Stimulated activated naive CD8-positive, alpha-beta T cell treated with anti-CD3 and anti-CD28 coated beads, Interleukin-15, amount 100 ng/mL, for 72 hours (primary cell): ENCODE measurements at regions not wholly inside any gene's neighbourhood (a gene's known extent, or its start where the extent isn't known, plus 50 kb on each side); places are given as distances from the start of the nearest gene placed in this dataset.

Experiments
- ATAC-seq: fragments of 150-1000 bp; cut with Tn5 transposase; 2 replicates; pipeline ENCODE4 v1.10.0; 2021; ENCODE audit warnings: mild to moderate bottlenecking, moderate library complexity
- DNase-seq, 2 donors: peaks; one replicate each; pipeline ENCODE4 v3.0.0; 2021 to 2022
- H3K27ac Mint-ChIP-seq, 2 donors: one replicate each; pipeline ENCODE4 v1.8.0; 2022; ENCODE audit warnings: mild to moderate bottlenecking in 2 of 2, mixed read lengths in 2 of 2, moderate library complexity in 2 of 2
- H3K27me3 Mint-ChIP-seq: one replicate; pipeline ENCODE4 v1.8.0; 2022; ENCODE audit warnings: mixed read lengths
- H3K4me1 Mint-ChIP-seq: one replicate; pipeline ENCODE4 v1.8.0; 2022; ENCODE audit warnings: mild to moderate bottlenecking, mixed read lengths
- H3K4me3 Mint-ChIP-seq, 2 donors: one replicate each; pipeline ENCODE4 v1.8.0; 2022; ENCODE audit warnings: mild to moderate bottlenecking in 2 of 2, mixed read lengths in 2 of 2, moderate library complexity in 1 of 2
- H3K9me3 Mint-ChIP-seq, 2 donors: one replicate each; pipeline ENCODE4 v1.8.0; 2022; ENCODE audit warnings: mixed read lengths in 2 of 2

DNA sequence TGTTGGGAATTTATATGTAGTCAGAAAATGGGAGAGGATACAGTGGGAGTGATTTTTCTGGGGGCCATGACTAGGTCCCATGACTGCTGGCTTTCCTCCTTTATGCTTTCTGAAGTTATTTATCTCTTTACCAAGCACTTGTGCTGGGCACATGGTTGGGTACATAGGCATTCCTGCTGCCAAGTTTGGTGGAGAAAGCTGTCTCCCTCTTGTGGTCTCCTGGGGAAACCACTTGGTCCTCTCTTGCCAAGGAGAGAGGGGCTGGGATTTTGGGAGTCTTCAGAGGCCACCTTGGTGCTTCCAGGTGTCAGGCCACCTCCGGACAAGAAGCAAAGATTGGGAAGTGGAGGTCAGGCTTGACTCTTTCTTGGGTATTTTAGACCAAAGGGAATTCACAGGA is 120.2 kb upstream of the KCNE2 start:
- DNase-seq: peak in 1 of 2 donors; percentile 21
- no peak overlapping the region for H3K4me3 Mint-ChIP-seq
- no peaks in the 10 kb centered on the region for H3K4me1 Mint-ChIP-seq
- no peaks in the 10 kb centered on the region for H3K27me3 Mint-ChIP-seq
- H3K9me3 Mint-ChIP-seq: peaks cover 0 to 10% of the 10 kb centered on the region in 2 donors
- H3K27ac Mint-ChIP-seq: peak overlapping the region in 1 of 2 donors; percentile 69
- no peak for ATAC-seq

DNA sequence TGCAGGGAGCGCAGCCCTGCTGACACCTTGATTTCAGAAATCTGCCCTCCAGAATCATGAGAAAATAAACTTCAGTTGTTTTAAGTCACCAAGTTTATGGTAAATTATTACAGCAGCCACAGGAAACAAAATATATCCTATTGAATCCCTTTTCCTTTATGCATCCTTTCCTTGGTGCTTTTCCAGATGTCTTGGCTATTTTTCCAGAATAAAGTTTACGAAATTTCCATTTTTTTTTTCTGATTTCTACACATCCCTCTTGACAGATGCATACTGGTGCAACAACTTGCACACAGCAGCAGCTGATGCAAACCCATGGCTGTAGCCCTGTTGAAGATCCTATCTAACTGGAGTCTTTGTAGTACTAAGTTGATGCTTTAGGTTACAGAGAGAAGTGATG is 111.1 kb upstream of the KCNE2 start:
- no peaks in the 10 kb centered on the region for H3K4me1 Mint-ChIP-seq
- peaks cover 34 to 52% of the 10 kb centered on the region in 2 donors for H3K9me3 Mint-ChIP-seq
- DNase-seq (no peak), ATAC-seq (no peak)
- H3K27ac Mint-ChIP-seq: no peak overlapping the region
- no peak overlapping the region for H3K4me3 Mint-ChIP-seq
- no peaks in the 10 kb centered on the region for H3K27me3 Mint-ChIP-seq

DNA sequence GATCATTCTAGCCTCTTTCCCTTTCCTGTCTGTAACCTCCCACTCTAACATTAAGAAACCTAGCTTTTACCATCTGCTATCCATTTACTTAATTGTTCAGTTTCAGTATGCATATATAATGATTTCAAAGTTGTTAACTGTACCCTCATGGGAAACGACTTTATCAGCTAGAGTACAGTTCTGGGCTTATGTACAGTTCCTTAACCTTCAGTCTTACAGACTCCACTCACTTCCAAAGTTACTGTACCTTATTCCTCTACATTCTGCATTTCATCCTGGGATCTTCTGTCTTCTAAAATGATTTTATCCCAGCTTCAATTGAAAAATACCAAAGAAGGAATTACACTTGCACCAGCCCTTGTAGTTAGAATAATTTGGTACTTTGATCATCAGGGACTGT is 108.7 kb upstream of the KCNE2 start:
- Mint-ChIP-seq H3K27ac (no peak overlapping the region), H3K4me3 (no peak overlapping the region), H3K27me3 (no peaks in the 10 kb centered on the region), H3K9me3 (peaks cover 41 to 45% of the 10 kb centered on the region in 2 donors), H3K4me1 (no peaks in the 10 kb centered on the region)
- no peak for ATAC-seq
- no peak for DNase-seq

DNA sequence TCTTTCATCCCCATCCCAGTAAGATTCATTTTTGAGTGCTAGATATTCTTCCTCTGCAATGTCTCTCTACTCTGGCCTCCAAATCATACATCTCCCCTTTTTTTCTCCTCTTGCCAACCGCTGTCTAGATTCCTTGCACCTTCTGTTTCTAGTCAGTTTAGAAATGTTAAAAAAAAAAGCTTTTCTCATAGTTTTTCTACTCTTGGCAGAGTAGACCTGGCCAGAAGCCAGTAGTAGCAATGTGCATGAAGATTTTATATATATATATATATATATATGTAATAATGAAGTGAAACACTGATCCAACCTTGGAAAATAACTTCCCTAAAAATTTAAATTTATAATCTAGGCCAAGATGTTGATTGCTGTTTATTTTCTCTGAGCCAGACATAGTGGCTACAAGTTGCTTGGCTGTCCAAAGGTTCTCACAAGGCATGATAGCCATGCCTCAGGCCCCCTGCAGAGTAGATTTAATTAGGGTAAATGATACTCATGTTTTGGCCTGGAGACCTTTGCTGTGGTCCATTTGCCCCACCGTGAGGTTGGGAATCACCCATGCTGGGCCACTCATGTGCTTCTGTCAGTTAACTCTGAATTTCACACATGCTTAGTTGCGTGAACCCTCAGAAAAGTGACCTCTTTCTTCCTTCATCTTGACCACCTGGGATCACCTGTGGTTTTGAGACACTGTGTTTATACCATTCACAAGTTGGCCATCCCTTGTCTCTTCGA is 103.4 kb upstream of the KCNE2 start:
- no peak overlapping the region for H3K4me3 Mint-ChIP-seq
- no peaks in the 10 kb centered on the region for H3K4me1 Mint-ChIP-seq
- no peak overlapping the region for H3K27ac Mint-ChIP-seq

DNA sequence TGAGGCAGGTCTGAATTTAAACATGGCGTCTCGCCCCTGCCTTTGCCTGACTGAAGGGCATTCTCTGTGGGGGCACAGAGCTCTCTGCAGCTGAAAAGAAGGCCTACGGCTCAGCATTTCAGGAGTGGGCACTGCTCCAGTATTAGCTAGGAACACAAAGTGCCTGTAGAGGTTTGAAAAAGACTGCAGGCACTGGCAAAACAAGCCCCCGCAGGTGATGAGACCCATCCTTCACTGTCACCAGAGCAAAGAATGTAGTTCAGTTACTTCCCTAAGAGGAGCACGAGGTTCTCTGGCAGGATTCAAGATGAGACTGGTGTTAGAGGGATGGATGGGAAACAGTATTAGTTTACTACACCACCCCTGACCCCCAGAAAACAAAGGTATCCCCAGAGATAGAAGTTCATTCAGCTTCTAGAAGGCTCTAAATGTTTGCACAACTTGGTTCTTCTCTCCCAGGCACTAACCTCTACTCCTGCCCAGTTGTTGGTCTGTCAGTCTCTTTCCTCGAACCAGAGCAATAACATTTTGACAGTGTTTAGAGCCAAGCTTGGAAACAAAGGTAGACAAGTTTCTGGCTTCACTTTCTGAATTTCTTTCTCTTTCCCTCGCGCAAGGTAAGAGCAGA is 101.9 kb upstream of the KCNE2 start:
- no peaks in the 10 kb centered on the region for H3K4me1 Mint-ChIP-seq
- no peaks in the 10 kb centered on the region for H3K27me3 Mint-ChIP-seq
- DNase-seq: no peak
- no peak for ATAC-seq
- H3K9me3 Mint-ChIP-seq: peaks cover 16 to 20% of the 10 kb centered on the region in 2 donors
- H3K4me3 Mint-ChIP-seq: no peak overlapping the region
- no peak overlapping the region for H3K27ac Mint-ChIP-seq

More for the DNA sequence above, 103.4 kb upstream of the KCNE2 start:
- no peak for DNase-seq
- Mint-ChIP-seq H3K27me3 (no peaks in the 10 kb centered on the region), H3K9me3 (peaks cover 21 to 25% of the 10 kb centered on the region in 2 donors)
- ATAC-seq: no peak

DNA sequence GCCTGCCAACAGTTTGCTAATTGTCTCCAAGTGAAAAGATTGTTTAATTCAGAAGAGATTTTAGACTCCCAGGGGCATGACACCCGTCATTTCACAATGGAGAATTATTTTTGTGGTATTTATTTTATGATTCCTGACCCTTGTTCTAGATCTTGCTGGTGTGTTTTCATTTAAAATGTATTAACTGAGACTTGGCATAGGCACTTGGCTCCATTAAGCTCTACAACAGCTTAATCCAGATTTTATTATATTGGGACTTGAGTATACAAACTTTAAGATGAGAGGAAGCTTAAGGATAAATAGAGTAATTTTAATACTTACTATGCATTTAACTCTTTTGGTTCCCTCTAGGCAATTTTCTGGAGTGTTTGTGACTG is 101.3 kb upstream of the KCNE2 start:
- Mint-ChIP-seq H3K27me3 (no peaks in the 10 kb centered on the region), H3K4me1 (no peaks in the 10 kb centered on the region)
- no peak for DNase-seq

DNA sequence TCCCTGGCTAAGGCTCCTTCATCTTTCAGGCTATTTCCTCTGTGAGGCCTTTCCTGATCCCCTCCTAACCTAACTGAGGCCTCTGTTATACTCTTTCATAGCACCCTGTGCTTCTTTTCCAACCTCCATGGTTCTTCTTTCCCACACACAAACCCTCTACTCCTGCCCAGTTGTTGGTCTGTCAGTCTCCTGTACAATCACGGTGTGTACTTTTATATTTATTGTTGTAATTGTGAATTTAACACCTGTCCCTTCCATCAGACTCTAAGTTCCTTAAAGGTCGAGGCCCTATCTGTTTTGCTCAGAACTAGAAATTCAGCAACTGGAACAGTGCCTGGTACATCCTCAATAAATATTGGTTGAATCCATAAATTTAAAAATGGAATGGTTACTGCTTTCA is 100.2 kb upstream of the KCNE2 start:
- peak overlapping the region in 1 of 2 donors; percentile 22 for H3K27ac Mint-ChIP-seq
- ATAC-seq: no peak
- no peaks in the 10 kb centered on the region for H3K4me1 Mint-ChIP-seq
- H3K27me3 Mint-ChIP-seq: no peaks in the 10 kb centered on the region
- no peak overlapping the region for H3K4me3 Mint-ChIP-seq
- H3K9me3 Mint-ChIP-seq: peaks cover 12 to 17% of the 10 kb centered on the region in 2 donors
- no peak for DNase-seq

More for the DNA sequence above, 101.3 kb upstream of the KCNE2 start:
- no peak overlapping the region for H3K27ac Mint-ChIP-seq
- H3K9me3 Mint-ChIP-seq: peaks cover 12 to 18% of the 10 kb centered on the region in 2 donors
- no peak for ATAC-seq
- no peak overlapping the region for H3K4me3 Mint-ChIP-seq

DNA sequence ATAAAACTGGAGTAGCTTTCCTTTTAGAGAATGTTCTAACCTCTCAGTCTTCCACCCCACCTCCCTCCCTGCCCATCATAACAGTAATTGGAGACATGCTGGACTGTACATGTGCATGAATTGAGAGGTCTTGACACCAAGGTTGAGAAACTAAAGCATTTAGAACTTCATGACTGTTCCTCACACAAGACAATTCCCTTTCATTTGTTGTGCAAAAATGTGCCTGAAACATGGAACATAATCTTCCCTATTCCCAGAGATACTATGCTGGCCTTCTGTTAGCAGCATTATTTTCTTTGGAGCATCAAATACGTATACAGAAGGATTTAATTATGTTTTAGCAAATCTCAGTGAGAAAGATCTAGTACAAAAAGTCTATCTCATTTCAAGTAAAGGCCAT is 97.5 kb upstream of the KCNE2 start:
- Mint-ChIP-seq H3K4me1 (no peaks in the 10 kb centered on the region), H3K27ac (no peak overlapping the region), H3K9me3 (peaks cover 11 to 12% of the 10 kb centered on the region in 2 donors), H3K27me3 (no peaks in the 10 kb centered on the region), H3K4me3 (no peak overlapping the region)
- ATAC-seq (no peak), DNase-seq (no peak)

DNA sequence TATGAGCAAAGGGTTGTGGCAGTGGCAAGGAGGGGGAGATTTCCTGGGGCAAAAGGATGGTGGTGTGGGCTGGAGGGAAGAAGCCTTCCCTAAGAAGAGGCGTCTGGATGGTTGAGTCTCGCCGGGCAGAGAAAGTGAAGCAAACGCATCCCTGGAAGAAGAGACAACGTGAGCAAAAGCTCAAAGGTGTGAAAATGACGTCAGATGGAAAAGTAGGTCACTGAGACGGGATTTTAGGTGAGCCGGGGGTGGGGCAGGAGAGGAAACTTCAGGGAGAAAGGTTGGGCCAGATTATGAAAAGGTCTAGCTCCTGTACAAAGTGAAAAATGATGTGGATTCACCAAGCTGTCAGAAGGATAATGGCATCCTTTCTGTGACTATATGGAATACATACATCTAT is 95.3 kb upstream of the KCNE2 start:
- no peaks in the 10 kb centered on the region for H3K4me1 Mint-ChIP-seq
- peaks cover 6% of the 10 kb centered on the region for H3K27me3 Mint-ChIP-seq
- no peak overlapping the region for H3K4me3 Mint-ChIP-seq
- no peak for ATAC-seq
- no peak overlapping the region for H3K27ac Mint-ChIP-seq
- no peak for DNase-seq
- H3K9me3 Mint-ChIP-seq: peaks cover 5% of the 10 kb centered on the region in 2 donors

DNA sequence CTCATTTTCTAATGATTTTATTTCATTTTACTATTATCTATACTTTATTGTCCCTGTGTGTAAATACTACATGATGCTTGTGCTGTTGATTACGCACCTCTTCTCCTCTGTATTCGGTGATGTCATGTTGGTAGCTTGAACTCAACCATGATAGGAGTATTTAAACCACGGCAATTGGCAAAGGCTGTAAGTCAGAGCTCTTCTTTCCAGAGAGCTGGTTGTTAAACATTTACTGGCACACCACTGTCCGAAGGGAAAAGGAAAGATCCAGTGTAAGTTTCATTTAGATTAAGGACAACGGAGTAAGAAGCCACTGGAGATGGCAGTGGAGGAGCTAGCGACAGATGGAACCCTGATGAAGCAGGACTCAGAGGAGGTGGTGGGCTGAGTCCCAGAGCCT is 93.4 kb upstream of the KCNE2 start:
- no peaks in the 10 kb centered on the region for H3K4me1 Mint-ChIP-seq
- H3K4me3 Mint-ChIP-seq: no peak overlapping the region
- DNase-seq: no peak

DNA sequence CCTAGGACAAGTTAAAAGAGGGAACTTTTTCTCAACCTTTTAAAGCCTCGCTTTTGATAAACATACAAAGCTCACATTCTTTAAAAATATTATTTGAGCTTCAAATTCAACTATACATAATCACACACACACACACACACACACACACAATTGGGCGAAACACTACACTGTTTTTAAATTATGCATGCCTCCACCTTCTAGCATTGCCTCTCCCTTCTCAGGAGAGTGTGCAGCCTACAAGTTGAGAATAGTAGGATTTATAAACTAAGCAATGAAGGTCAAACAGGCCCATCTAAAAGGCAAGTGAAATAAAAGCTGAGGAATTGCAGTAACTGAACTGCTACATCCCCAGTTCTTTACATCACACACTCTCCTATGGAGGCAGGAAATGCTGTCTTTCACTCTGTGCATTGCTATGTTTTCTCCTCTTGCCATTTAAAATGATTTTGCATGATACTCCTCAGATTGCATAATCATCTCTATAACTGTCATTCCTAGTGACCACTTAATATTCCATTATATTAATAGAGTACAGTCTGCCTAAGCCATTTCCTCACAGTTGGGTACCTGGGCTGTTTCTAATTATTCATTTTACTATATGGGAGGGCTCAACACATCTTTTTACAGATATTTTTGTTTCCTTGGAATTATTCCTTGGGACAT is 92.5 kb upstream of the KCNE2 start:
- Mint-ChIP-seq H3K27ac (no peak overlapping the region), H3K4me3 (no peak overlapping the region), H3K27me3 (peaks cover 13% of the 10 kb centered on the region), H3K9me3 (no peaks in the 10 kb centered on the region), H3K4me1 (no peaks in the 10 kb centered on the region)
- DNase-seq (no peak), ATAC-seq (no peak)

More for the DNA sequence above, 93.4 kb upstream of the KCNE2 start:
- Mint-ChIP-seq H3K9me3 (no peaks in the 10 kb centered on the region), H3K27me3 (peaks cover 13% of the 10 kb centered on the region), H3K27ac (no peak overlapping the region)
- no peak for ATAC-seq

DNA sequence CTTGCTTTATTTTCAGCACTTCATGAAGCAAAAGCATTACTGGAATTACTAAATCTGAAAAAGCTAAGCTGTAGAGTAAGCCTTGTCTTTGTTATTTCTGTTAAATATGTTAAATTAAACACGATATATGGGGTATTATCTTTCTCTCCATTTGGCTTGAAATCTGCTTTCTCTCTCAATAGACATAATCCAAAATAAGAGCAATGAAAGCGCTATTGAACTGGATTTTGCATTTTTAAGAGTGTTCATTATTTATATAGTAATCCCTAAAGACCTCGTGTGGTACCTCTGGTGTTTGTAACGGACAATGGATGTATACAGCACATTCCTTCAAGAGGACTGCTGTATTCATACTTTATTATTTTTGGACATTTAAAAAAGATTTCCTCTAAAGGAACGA is 91.5 kb upstream of the KCNE2 start:
- peaks cover 23% of the 10 kb centered on the region for H3K27me3 Mint-ChIP-seq
- ATAC-seq: no peak
- peaks cover 7 to 8% of the 10 kb centered on the region in 2 donors for H3K9me3 Mint-ChIP-seq
- H3K4me1 Mint-ChIP-seq: peaks cover 7% of the 10 kb centered on the region
- no peak overlapping the region for H3K4me3 Mint-ChIP-seq
- no peak for DNase-seq
- H3K27ac Mint-ChIP-seq: no peak overlapping the region

DNA sequence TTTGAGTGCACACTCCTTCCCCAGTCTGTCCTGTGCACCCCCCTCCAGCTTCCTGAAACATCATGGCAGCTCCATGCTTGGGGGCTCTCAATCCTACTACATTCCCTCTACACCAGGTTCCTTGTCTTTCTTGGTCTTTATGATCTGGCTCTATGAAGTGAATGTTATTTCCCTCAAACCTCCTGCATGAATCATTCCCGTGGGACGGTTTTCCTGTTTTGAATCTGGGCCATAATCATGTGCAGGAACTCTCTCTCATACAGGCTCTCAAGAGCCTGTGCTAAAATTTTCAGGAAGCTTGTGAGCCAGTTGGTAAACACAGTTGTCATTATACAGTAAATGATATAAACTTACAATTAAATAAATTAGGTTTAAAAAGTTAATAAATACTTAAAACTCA is 89.8 kb upstream of the KCNE2 start:
- no peak overlapping the region for H3K27ac Mint-ChIP-seq
- peaks cover 7 to 8% of the 10 kb centered on the region in 2 donors for H3K9me3 Mint-ChIP-seq
- DNase-seq: no peak
- H3K4me3 Mint-ChIP-seq: no peak overlapping the region
- peaks cover 7% of the 10 kb centered on the region for H3K4me1 Mint-ChIP-seq
- no peak for ATAC-seq
- H3K27me3 Mint-ChIP-seq: peaks cover 25% of the 10 kb centered on the region

DNA sequence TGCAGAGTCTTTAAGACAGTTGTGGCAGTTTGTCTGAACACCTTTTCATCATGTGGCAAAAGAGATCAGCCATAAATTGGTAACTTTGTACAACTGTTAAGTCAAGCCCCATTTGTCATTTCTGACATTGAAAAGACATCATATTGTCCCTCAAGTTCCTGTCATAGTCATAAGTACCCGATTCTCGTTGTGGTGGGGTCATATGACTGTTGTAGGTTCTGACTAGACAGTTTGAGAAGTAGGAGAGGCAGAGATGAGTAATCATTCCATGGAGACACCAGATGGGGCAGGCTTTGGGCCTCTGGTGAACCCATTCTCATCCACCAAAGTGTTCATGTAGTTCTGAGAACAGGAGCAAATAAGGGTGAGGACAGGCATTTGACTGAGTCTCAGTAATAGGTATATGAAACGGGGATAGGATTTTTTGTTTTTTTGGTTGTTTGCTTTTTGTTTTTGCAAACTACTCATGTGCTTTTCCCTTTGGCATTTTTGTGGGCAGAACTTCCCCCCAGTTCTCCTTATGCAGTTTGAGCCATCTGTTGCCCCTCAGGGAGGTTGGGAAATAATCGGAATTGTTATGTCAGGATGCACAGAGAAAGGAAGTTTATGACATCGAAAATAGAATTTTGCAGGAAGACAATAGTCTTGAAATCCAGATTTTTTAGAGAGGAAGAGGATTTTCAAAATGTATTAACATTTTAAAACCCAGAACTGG is 86.9 kb upstream of the KCNE2 start:
- Mint-ChIP-seq H3K9me3 (peaks cover 7 to 8% of the 10 kb centered on the region in 2 donors), H3K27me3 (peaks cover 25% of the 10 kb centered on the region), H3K4me3 (no peak overlapping the region), H3K4me1 (peaks cover 7% of the 10 kb centered on the region), H3K27ac (no peak overlapping the region)
- ATAC-seq (peak; percentile 92), DNase-seq (peak in 1 of 2 donors; percentile 32)

DNA sequence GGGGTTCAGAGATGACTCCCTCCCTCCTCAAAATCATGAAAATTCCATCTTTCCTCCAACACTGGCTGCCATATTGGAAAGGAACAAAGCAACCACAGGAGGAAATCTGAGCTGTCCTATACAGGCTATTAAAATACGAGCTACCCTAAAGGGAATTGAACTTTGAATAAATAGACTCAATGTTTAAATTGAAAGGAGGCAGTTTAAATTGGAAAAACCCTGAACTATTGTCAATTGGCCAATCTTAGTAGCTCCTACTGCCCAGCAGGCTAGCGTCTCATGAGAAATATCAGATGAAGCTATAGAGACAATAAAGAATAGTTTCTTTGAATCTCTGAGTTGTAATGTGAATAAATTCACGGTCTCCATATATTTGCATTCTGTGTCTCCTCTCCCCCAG is 85.4 kb upstream of the KCNE2 start:
- no peak for DNase-seq
- peaks cover 7 to 8% of the 10 kb centered on the region in 2 donors for H3K9me3 Mint-ChIP-seq
- peaks cover 19% of the 10 kb centered on the region for H3K27me3 Mint-ChIP-seq
- H3K4me1 Mint-ChIP-seq: peaks cover 7% of the 10 kb centered on the region
- no peak overlapping the region for H3K4me3 Mint-ChIP-seq
- ATAC-seq: no peak
- H3K27ac Mint-ChIP-seq: no peak overlapping the region
